ENCODE measurements at regions not wholly inside any gene's neighbourhood (a gene's known extent, or its start where the extent isn't known, plus 50 kb on each side); places are given as distances from the start of the nearest gene placed in this dataset.

DNA sequence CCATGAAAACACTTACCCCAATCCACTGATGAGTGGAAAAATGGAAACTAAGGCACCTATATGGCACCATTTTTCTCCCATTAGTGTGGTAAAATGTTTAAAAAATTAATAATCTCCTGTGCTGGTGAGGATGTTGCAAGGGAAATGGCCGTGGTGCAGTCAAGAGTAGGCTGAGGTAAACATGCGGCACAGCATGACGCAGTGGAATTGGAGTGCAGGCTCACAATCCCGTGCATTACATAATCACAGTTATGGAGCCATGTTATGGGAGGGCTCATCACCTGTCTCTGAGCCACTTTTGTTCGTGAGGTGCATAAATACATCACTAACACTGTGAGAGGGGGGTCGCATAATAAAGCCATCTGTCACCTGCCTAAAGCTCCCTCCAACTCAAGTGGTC lies 164.4 kb upstream of the XYLT1 start:
- TF ChIP-seq CTCF (IDR thresholded peaks at IDR 0.05; ENCODE audit: low read depth, low read length, poor library complexity, severe bottlenecking) = no peak
- no peak for TF ChIP-seq EZH2phosphoT487 (IDR thresholded peaks at IDR 0.05; ENCODE audit: borderline replicate concordance, low read length)
